ENCODE measurements at regions not wholly inside any gene's neighbourhood (a gene's known extent, or its start where the extent isn't known, plus 50 kb on each side); places are given as distances from the start of the nearest gene placed in this dataset.

DNA sequence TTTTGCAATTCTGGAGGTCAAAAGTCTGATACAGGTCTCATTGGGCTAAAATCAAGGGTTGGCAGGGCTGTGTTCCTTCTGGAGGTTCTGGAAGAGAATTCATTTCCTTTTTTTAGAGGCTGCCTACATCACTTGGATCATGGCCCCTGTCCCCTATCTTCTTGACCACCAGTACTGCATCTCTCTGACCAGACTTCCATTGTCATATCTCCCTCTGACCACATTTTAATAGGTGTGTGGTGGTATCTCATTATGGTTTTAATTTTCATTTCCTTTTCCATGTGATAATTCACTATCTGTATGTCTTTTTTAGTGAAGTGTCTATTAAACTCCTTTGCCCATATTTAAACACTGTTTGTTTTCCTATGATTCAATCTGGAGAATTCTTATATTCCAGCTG lies 215.2 kb upstream of the OTX2 start (continued):
- TF ChIP-seq, protein P1, sequence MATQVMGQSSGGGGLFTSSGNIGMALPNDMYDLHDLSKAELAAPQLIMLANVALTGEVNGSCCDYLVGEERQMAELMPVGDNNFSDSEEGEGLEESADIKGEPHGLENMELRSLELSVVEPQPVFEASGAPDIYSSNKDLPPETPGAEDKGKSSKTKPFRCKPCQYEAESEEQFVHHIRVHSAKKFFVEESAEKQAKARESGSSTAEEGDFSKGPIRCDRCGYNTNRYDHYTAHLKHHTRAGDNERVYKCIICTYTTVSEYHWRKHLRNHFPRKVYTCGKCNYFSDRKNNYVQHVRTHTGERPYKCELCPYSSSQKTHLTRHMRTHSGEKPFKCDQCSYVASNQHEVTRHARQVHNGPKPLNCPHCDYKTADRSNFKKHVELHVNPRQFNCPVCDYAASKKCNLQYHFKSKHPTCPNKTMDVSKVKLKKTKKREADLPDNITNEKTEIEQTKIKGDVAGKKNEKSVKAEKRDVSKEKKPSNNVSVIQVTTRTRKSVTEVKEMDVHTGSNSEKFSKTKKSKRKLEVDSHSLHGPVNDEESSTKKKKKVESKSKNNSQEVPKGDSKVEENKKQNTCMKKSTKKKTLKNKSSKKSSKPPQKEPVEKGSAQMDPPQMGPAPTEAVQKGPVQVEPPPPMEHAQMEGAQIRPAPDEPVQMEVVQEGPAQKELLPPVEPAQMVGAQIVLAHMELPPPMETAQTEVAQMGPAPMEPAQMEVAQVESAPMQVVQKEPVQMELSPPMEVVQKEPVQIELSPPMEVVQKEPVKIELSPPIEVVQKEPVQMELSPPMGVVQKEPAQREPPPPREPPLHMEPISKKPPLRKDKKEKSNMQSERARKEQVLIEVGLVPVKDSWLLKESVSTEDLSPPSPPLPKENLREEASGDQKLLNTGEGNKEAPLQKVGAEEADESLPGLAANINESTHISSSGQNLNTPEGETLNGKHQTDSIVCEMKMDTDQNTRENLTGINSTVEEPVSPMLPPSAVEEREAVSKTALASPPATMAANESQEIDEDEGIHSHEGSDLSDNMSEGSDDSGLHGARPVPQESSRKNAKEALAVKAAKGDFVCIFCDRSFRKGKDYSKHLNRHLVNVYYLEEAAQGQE (IDR thresholded peaks at IDR 0.05; ENCODE audit: borderline replicate concordance): no peak
- TF ChIP-seq EP300 (conservative IDR thresholded peaks at IDR 0.05; ENCODE audit: poor library complexity, severe bottlenecking): no peak

DNA sequence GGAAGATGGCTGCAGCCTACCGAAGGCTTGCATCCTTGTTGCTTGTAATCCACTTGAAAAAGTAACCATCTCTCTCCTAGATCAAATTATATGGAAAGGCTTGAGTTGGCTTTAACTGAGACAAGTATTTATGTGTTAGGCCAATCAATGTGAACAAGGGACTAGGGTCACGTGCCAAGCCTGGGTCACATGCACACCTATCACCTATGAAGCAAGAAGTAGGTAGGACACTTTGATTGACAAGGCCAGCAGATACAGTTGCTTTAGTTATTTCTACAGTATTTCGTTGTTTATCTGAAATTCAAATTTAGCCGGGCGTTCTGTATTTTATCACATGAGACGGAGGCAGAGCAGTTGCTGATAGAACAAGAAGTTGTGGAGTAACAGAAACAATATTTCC lies 212.3 kb upstream of the OTX2 start:
- Histone ChIP-seq H3K4me2 (ENCODE audit: low read length) (no peak overlapping the region), H2AFZ (ENCODE audit: low read depth, low read length) (no peak overlapping the region), H3K4me3 (ENCODE audit: low read length) (no peak overlapping the region), H3K79me2 (replicated peaks; ENCODE audit: insufficient read depth, low read length) (no peaks in the 10 kb centered on the region), H3F3A (ENCODE audit: insufficient read depth, low read length, poor library complexity, severe bottlenecking) (no peaks in the 10 kb centered on the region), H3K9ac (ENCODE audit: low read length) (no peak overlapping the region), H3K9me3 (ENCODE audit: low read length) (no peaks in the 10 kb centered on the region), H3K27ac (ENCODE audit: low read length) (no peak overlapping the region), H4K20me1 (ENCODE audit: insufficient read depth) (no peaks in the 10 kb centered on the region), H3K36me3 (ENCODE audit: insufficient read depth, low read length) (no peaks in the 10 kb centered on the region), H3K27me3 (ENCODE audit: insufficient read depth, low read depth, low read length) (no peaks in the 10 kb centered on the region), H3K9me2 (ENCODE audit: insufficient read depth, low read length) (no peaks in the 10 kb centered on the region)
- TF ChIP-seq EP300 (conservative IDR thresholded peaks at IDR 0.05; ENCODE audit: poor library complexity, severe bottlenecking) (no peak), EZH2 (IDR thresholded peaks at IDR 0.05; ENCODE audit: borderline replicate concordance, insufficient read depth, low read length, poor library complexity, severe bottlenecking) (no peak), RAD21 (conservative IDR thresholded peaks at IDR 0.05) (no peak), MXI1 (conservative IDR thresholded peaks at IDR 0.05; ENCODE audit: poor library complexity, severe bottlenecking) (no peak), SMC3 (conservative IDR thresholded peaks at IDR 0.05; ENCODE audit: poor library complexity) (no peak), TAF1 (IDR thresholded peaks at IDR 0.05; ENCODE audit: low read depth) (no peak), POLR2AphosphoS5 (IDR thresholded peaks at IDR 0.05) (no peak)
- TF ChIP-seq, protein P2, sequence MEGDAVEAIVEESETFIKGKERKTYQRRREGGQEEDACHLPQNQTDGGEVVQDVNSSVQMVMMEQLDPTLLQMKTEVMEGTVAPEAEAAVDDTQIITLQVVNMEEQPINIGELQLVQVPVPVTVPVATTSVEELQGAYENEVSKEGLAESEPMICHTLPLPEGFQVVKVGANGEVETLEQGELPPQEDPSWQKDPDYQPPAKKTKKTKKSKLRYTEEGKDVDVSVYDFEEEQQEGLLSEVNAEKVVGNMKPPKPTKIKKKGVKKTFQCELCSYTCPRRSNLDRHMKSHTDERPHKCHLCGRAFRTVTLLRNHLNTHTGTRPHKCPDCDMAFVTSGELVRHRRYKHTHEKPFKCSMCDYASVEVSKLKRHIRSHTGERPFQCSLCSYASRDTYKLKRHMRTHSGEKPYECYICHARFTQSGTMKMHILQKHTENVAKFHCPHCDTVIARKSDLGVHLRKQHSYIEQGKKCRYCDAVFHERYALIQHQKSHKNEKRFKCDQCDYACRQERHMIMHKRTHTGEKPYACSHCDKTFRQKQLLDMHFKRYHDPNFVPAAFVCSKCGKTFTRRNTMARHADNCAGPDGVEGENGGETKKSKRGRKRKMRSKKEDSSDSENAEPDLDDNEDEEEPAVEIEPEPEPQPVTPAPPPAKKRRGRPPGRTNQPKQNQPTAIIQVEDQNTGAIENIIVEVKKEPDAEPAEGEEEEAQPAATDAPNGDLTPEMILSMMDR (IDR thresholded peaks at IDR 0.05; ENCODE audit: poor library complexity, severe bottlenecking): no peak
- TF ChIP-seq, protein P1 (IDR thresholded peaks at IDR 0.05; ENCODE audit: borderline replicate concordance): no peak

Measured in neural cell (in vitro differentiated cells).